ENCODE measurements at regions not wholly inside any gene's neighbourhood (a gene's known extent, or its start where the extent isn't known, plus 50 kb on each side); places are given as distances from the start of the nearest gene placed in this dataset.

- no peak for TF ChIP-seq POLR2A (IDR thresholded peaks at IDR 0.05)
- TF ChIP-seq POLR2AphosphoS5 (IDR thresholded peaks at IDR 0.05): no peak
- no peak for TF ChIP-seq CTCF (IDR thresholded peaks at IDR 0.05)
These were observed 602.0 kb upstream of the CELF4 start for GRCh38 chr18:38167623-38168022.
